Keratinocyte (primary cell): ENCODE measurements at regions not wholly inside any gene's neighbourhood (a gene's known extent, or its start where the extent isn't known, plus 50 kb on each side); places are given as distances from the start of the nearest gene placed in this dataset.

ENCODE experiments used
- DNase-seq: peaks from one replicate; pipeline ENCODE4 v3.0.0-alpha.2; 2011; ENCODE audit warnings: low read depth, missing footprints, low spot score
- FAIRE-seq: peaks from 2 replicates; lab custom pipeline; 2011; peaks lifted over from hg19 to GRCh38; lab: Jason Lieb, UNC
- H2AFZ ChIP-seq: 2 replicates; pipeline ENCODE4 v1.6.0; 2012; ENCODE audit warnings: low read length, control low read depth, inconsistent platforms; ENCODE audit not compliant: control insufficient read depth
- H3K27ac ChIP-seq: 2 replicates; pipeline ENCODE4 v1.5.1; 2011; ENCODE audit warnings: low read length; ENCODE audit not compliant: control insufficient read depth, insufficient read depth
- H3K27me3 ChIP-seq: 3 replicates; pipeline ENCODE4 v1.6.0; 2011; ENCODE audit warnings: low read length; ENCODE audit not compliant: control insufficient read depth, insufficient read depth; ENCODE audit errors: extremely low read depth
- H3K36me3 ChIP-seq, 2 experiments: 2 replicates in 1 of 2; 3 replicates in 1 of 2; pipeline ENCODE4 v1.5.1; 2011; ENCODE audit warnings: low read length in 2 of 2, mild to moderate bottlenecking in 1 of 2; ENCODE audit not compliant: control insufficient read depth in 2 of 2, insufficient read depth in 2 of 2; ENCODE audit errors: extremely low read depth in 1 of 2
- H3K4me1 ChIP-seq: 3 replicates; pipeline ENCODE4 v1.5.1; 2011; ENCODE audit warnings: low read length; ENCODE audit not compliant: control insufficient read depth, insufficient read depth; ENCODE audit errors: extremely low read depth
- H3K4me2 ChIP-seq: 3 replicates; pipeline ENCODE4 v1.6.0; 2011; ENCODE audit warnings: low read depth, low read length; ENCODE audit not compliant: control insufficient read depth, insufficient read depth; ENCODE audit errors: extremely low read depth
- H3K4me3 ChIP-seq, 3 experiments: fragments of 200-600 bp in 1 of 3; sonication (generic) in 1 of 3; 2 replicates in 2 of 3; 3 replicates in 1 of 3; pipeline ENCODE4 v1.5.1; 2011 to 2016; ENCODE audit warnings: low read length in 3 of 3, mild to moderate bottlenecking in 3 of 3, control low read depth in 2 of 3, inconsistent platforms in 1 of 3, low read depth in 1 of 3, mixed read lengths in 1 of 3, mixed run types in 1 of 3, moderate library complexity in 1 of 3; ENCODE audit not compliant: control insufficient read depth in 2 of 3, insufficient read depth in 2 of 3; ENCODE audit errors: extremely low read depth in 1 of 3
- H3K79me2 ChIP-seq: 2 replicates; pipeline ENCODE4 v1.6.0; 2012; ENCODE audit warnings: low read length; ENCODE audit not compliant: control insufficient read depth, insufficient read depth
- H3K9ac ChIP-seq: 3 replicates; pipeline ENCODE4 v1.6.0; 2011; ENCODE audit warnings: low read length; ENCODE audit not compliant: control insufficient read depth, insufficient read depth; ENCODE audit errors: extremely low read depth
- H3K9me1 ChIP-seq: 3 replicates; pipeline ENCODE4 v1.6.0; 2011; ENCODE audit warnings: low read length; ENCODE audit not compliant: control insufficient read depth, insufficient read depth; ENCODE audit errors: extremely low read depth
- H3K9me3 ChIP-seq: 2 replicates; pipeline ENCODE4 v1.5.1; 2012; ENCODE audit warnings: low read depth, low read length; ENCODE audit not compliant: control insufficient read depth
- H4K20me1 ChIP-seq: 3 replicates; pipeline ENCODE4 v1.6.0; 2011; ENCODE audit warnings: low read length; ENCODE audit not compliant: control insufficient read depth, insufficient read depth; ENCODE audit errors: extremely low read depth
- CTCF ChIP-seq, 3 experiments: IDR thresholded peaks in 1 of 3; conservative IDR thresholded peaks in 1 of 3; optimal IDR thresholded peaks in 1 of 3; 2 replicates in 2 of 3; 3 replicates in 1 of 3; pipeline versions ENCODE3 to v1.5.1; 2011; ENCODE audit warnings: low read length in 3 of 3, mild to moderate bottlenecking in 3 of 3, moderate library complexity in 2 of 3, control low read depth in 1 of 3, inconsistent platforms in 1 of 3; ENCODE audit not compliant: insufficient read depth in 2 of 3; ENCODE audit errors: extremely low read depth in 1 of 3
- EZH2 ChIP-seq: IDR thresholded peaks from one replicate; pipeline ENCODE4 v1.6.1; 2012; ENCODE audit warnings: inconsistent platforms, mild to moderate bottlenecking, low read length, moderate library complexity
- dilution Hi-C: fragments of 300-500 bp; cut with MboI; formaldehyde crosslinking; loops from one replicate; pipeline ENCODE4 v1.7.0; 2020; ENCODE audit warnings: low sequenced_read_pairs; ENCODE audit not compliant: extremely low pct_ligation_motif_present

DNA sequence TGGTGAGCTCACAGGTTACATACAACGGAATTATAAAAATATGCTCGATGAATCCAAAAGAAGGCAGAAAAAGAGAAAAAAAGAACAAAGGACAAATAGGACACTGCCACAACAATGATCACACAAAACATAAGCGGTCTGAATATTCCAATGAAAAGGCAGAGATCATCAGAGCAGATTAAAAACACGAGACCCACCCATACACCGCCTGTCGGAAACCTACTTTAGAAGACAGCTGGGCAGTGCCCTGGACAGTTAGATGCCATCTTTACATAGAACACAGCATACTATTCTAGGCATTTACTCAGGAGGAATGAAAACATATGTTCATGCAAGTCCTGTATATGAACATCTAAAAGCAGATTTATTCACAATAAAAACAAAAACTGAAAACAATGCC is 204.1 kb downstream of the TTLL2 start:
- dilution Hi-C loops = no loop called here
- Histone ChIP-seq H3K79me2 (no peaks in the 10 kb centered on the region), H3K36me3 (no peaks in the 10 kb centered on the region), H3K27me3 (no peaks in the 10 kb centered on the region), H3K9me3 (no peaks in the 10 kb centered on the region), H3K9me1 (no peaks in the 10 kb centered on the region), H4K20me1 (no peaks in the 10 kb centered on the region), H3K4me1 (no peaks in the 10 kb centered on the region), H3K4me3 (no peak overlapping the region), H3K27ac (no peak overlapping the region), H3K9ac (no peak overlapping the region), H3K4me2 (no peak overlapping the region), H2AFZ (no peak overlapping the region)
- DNase-seq (no peak), FAIRE-seq (no peak)
- no peak for TF ChIP-seq EZH2
- no peak for TF ChIP-seq CTCF (optimal IDR thresholded peaks at IDR 0.05 in 1 of 3, IDR thresholded peaks at IDR 0.05 in 1 of 3, conservative IDR thresholded peaks at IDR 0.05 in 1 of 3; ENCODE audit: extremely low read depth in 1 of 3, insufficient read depth in 2 of 3, low read length in 3 of 3)

- H4K20me1 ChIP-seq = no peaks in the 10 kb centered on the region
- no peak for FAIRE-seq
These were observed 204.8 kb downstream of the TTLL2 start for GRCh38 chr6:167529444-167530335.

More at GRCh38 chr6:167529444-167530335, 204.8 kb downstream of the TTLL2 start:
- Histone ChIP-seq H3K27ac (no peak overlapping the region), H3K4me3 (no peak overlapping the region), H3K27me3 (no peaks in the 10 kb centered on the region), H3K79me2 (no peaks in the 10 kb centered on the region), H3K4me2 (no peak overlapping the region), H3K9ac (no peak overlapping the region), H2AFZ (no peak overlapping the region), H3K9me1 (no peaks in the 10 kb centered on the region), H3K9me3 (no peaks in the 10 kb centered on the region), H3K36me3 (no peaks in the 10 kb centered on the region), H3K4me1 (no peaks in the 10 kb centered on the region)
- dilution Hi-C loops = no loop called here
- TF ChIP-seq CTCF (optimal IDR thresholded peaks at IDR 0.05 in 1 of 3, IDR thresholded peaks at IDR 0.05 in 1 of 3, conservative IDR thresholded peaks at IDR 0.05 in 1 of 3; ENCODE audit: extremely low read depth in 1 of 3, insufficient read depth in 2 of 3, low read length in 3 of 3) = no peak
- TF ChIP-seq EZH2 = no peak
- DNase-seq = no peak
